ENCODE measurements at regions not wholly inside any gene's neighbourhood (a gene's known extent, or its start where the extent isn't known, plus 50 kb on each side); places are given as distances from the start of the nearest gene placed in this dataset.

- H3K4me3 ChIP-seq (ENCODE audit: low read depth, poor library complexity, severe bottlenecking) = no peak overlapping the region
- no peak for DNase-seq (ENCODE audit: low spot score in 2 of 2)
- intact Hi-C loops (cut with DNase I; ENCODE audit: low total_unique reads) = no loop called here
- TF ChIP-seq POLR2A (IDR thresholded peaks at IDR 0.05) (no peak), CTCF (IDR thresholded peaks at IDR 0.05) (no peak)
These were observed 247.0 kb upstream of the SESN3 start for GRCh38 chr11:95478003-95478402.

GRCh38 chr11:95469258-95469657 lies 238.3 kb upstream of the SESN3 start:
- intact Hi-C loops (cut with DNase I; ENCODE audit: low total_unique reads) = no loop called here

GRCh38 chr11:95466416-95466815 lies 235.4 kb upstream of the SESN3 start:
- H3K4me3 ChIP-seq (ENCODE audit: low read depth, poor library complexity, severe bottlenecking) = no peak overlapping the region
- DNase-seq (ENCODE audit: low spot score in 2 of 2) = no peak
- TF ChIP-seq CTCF (IDR thresholded peaks at IDR 0.05) (no peak), POLR2A (IDR thresholded peaks at IDR 0.05) (no peak)
- intact Hi-C loops (cut with DNase I; ENCODE audit: low total_unique reads) = no loop called here

More at GRCh38 chr11:95469258-95469657, 238.3 kb upstream of the SESN3 start:
- H3K4me3 ChIP-seq (ENCODE audit: low read depth, poor library complexity, severe bottlenecking) = no peak overlapping the region
- WGBS, 2 donors = 84 to 86% methylated on average over 2 of the region's 2 CpGs
- no peak for TF ChIP-seq POLR2A (IDR thresholded peaks at IDR 0.05)
- TF ChIP-seq CTCF (IDR thresholded peaks at IDR 0.05) = no peak
- DNase-seq (ENCODE audit: low spot score in 2 of 2) = no peak

- no peak for TF ChIP-seq CTCF (IDR thresholded peaks at IDR 0.05)
- no peak for TF ChIP-seq POLR2A (IDR thresholded peaks at IDR 0.05)
- WGBS, 2 donors = 89 to 91% methylated on average over 7 of the region's 7 CpGs
- no peak overlapping the region for H3K4me3 ChIP-seq (ENCODE audit: low read depth, poor library complexity, severe bottlenecking)
- no peak for DNase-seq (ENCODE audit: low spot score in 2 of 2)
- intact Hi-C loops (cut with DNase I; ENCODE audit: low total_unique reads) = no loop called here
These were observed 234.9 kb upstream of the SESN3 start for GRCh38 chr11:95465887-95466286.

GRCh38 chr11:95461858-95462257 lies 230.9 kb upstream of the SESN3 start:
- intact Hi-C loops (cut with DNase I; ENCODE audit: low total_unique reads) = no loop called here
- no peak for DNase-seq (ENCODE audit: low spot score in 2 of 2)
- no peak overlapping the region for H3K4me3 ChIP-seq (ENCODE audit: low read depth, poor library complexity, severe bottlenecking)
- no peak for TF ChIP-seq POLR2A (IDR thresholded peaks at IDR 0.05)
- TF ChIP-seq CTCF (IDR thresholded peaks at IDR 0.05) = no peak

GRCh38 chr11:95461348-95461747 lies 230.3 kb upstream of the SESN3 start:
- 96 to 98% methylated on average over 2 of the region's 2 CpGs for WGBS, 2 donors

More at GRCh38 chr11:95461348-95461747, 230.3 kb upstream of the SESN3 start:
- DNase-seq (ENCODE audit: low spot score in 2 of 2) = no peak
- TF ChIP-seq CTCF (IDR thresholded peaks at IDR 0.05) (no peak), POLR2A (IDR thresholded peaks at IDR 0.05) (no peak)
- no peak overlapping the region for H3K4me3 ChIP-seq (ENCODE audit: low read depth, poor library complexity, severe bottlenecking)
- intact Hi-C loops (cut with DNase I; ENCODE audit: low total_unique reads) = no loop called here

All from lower leg skin (tissue), 4 donors.